Neuron (in vitro differentiated cells): ENCODE measurements at regions not wholly inside any gene's neighbourhood (a gene's known extent, or its start where the extent isn't known, plus 50 kb on each side); places are given as distances from the start of the nearest gene placed in this dataset.
"Not testable (repeated sequence)": the region's sequence is repeated elsewhere in the genome, so short reads cannot be mapped to it uniquely, and the experiment has no call there.

Experiments used
- H2AFZ ChIP-seq: one replicate; pipeline ENCODE4 v1.6.1; 2013; ENCODE audit warnings: low read depth, mild to moderate bottlenecking, inconsistent platforms, low read length, moderate library complexity
- H3K27me3 ChIP-seq: one replicate; pipeline ENCODE4 v1.6.1; 2013; ENCODE audit warnings: low read length; ENCODE audit not compliant: insufficient read depth
- H3K36me3 ChIP-seq: one replicate; pipeline ENCODE4 v1.6.1; 2013; ENCODE audit warnings: low read length; ENCODE audit not compliant: insufficient read depth
- H3K4me1 ChIP-seq: one replicate; pipeline ENCODE4 v1.6.1; 2013; ENCODE audit warnings: low read length; ENCODE audit not compliant: insufficient read depth
- H3K4me3 ChIP-seq: 2 replicates; pipeline ENCODE4 v1.5.1; 2013; ENCODE audit warnings: mild to moderate bottlenecking, low read length, moderate library complexity
- H3K9me3 ChIP-seq: one replicate; pipeline ENCODE4 v1.6.1; 2013; ENCODE audit warnings: low read length

DNA sequence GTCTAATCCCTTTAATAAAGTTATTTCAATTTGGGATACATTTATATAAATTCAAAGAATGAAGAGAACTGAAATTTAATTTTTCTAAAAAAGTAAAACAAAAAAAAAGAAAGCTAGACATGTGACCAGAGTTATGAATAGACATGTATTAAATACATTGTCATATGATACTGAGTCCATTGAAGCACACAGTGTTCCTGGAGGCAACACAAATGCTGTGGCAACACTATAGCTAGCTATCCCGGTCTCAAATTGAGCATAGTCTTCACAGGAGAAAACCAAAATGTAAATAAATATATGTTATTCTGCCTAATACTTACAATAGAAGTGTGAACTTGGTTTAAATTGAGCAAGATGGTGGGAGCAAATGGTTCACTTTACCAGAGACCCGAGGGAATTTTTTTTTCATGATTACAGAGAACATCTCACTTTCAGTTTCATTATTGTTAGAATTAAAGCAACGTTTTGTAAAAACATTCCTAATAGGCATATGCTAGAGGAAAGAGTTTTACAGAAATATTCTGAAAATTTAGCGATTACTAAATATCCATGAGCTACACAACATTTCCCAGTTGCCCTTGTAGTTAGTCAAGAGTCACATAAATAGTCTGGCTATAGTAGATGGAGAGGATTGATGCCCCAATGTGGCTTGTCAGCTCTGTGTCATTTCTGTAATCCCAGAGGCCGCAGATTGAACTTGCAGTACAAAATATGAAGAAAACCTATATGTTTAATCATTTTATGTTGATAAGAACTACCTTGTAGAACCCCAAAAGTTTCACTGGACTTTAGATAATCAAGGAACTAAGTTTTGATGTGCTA, 775.7 kb upstream of the SPRY2 start:
- Histone ChIP-seq H3K27me3 (no peaks in the 10 kb centered on the region), H3K4me3 (no peak overlapping the region), H3K4me1 (no peaks in the 10 kb centered on the region), H3K36me3 (no peaks in the 10 kb centered on the region), H3K9me3 (no peaks in the 10 kb centered on the region), H2AFZ (no peak overlapping the region)

- Histone ChIP-seq H3K4me1 (no peaks in the 10 kb centered on the region), H3K27me3 (no peaks in the 10 kb centered on the region), H3K36me3 (no peaks in the 10 kb centered on the region), H3K4me3 (no peak overlapping the region), H2AFZ (no peak overlapping the region), H3K9me3 (no peaks in the 10 kb centered on the region)
These were observed 768.1 kb upstream of the SPRY2 start for GRCh38 chr13:81109026-81109425.

GRCh38 chr13:81106348-81106747, 765.4 kb upstream of the SPRY2 start:
- H2AFZ ChIP-seq, result no peak overlapping the region
- H3K9me3 ChIP-seq, result no peaks in the 10 kb centered on the region
- no peak overlapping the region for H3K4me3 ChIP-seq
- no peaks in the 10 kb centered on the region for H3K27me3 ChIP-seq
- no peaks in the 10 kb centered on the region for H3K36me3 ChIP-seq
- H3K4me1 ChIP-seq, result no peaks in the 10 kb centered on the region

DNA sequence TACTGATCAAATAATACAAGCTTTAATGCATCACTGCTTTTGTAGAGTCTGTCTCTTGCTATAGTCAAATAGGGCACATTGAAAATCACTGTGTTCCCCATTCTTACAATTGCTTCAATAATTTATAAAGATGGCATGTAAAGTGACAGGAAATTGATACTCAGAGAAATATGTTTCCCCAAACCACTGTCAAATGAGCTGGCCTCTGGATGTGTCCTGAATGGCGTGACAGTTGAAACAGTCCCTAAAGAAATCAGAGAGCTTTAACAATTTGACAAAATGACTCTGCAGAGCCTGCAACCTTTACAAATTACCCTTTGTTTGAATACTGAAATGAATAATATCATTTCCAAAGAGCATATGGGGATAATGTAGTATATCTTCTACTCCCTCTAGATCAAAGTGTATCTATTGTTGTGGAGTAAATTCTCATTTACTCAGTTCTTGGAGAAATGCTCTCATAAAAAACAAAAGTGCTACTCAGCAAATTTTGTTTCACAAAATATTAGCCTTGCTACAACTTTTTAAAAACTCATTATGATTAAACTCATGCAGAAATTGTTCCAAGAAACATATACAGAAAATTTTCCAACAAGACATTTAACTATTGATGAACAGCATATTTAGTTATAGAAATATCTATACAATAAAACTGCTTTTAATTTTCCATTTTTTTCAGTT, 763.2 kb upstream of the SPRY2 start:
- Histone ChIP-seq H3K4me1 (no peaks in the 10 kb centered on the region), H3K27me3 (no peaks in the 10 kb centered on the region), H3K36me3 (no peaks in the 10 kb centered on the region), H3K4me3 (no peak overlapping the region), H2AFZ (peak overlapping the region; percentile 2), H3K9me3 (no peaks in the 10 kb centered on the region)

DNA sequence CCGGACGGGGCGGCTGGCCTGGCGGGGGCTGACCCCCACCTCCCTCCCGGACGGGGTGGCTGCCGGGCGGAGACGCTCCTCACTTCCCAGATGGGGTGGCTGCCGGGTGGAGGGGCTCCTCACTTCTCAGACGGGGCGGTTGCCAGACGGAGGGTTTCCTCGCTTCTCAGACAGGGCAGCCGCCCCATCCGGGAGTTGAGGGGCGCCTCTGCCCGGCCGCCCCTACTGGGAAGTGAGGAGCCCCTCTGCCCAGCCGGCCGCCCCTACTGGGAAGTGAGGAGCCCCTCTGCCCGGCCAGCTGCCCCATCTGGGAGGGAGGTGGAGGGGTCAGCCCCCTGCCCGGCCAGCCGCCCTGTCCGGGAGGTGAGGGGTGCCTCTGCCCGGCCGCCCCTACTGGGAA, 761.1 kb upstream of the SPRY2 start:
- not testable (repeated sequence) for H3K27me3 ChIP-seq, H2AFZ ChIP-seq, H3K36me3 ChIP-seq, H3K9me3 ChIP-seq, H3K4me1 ChIP-seq, H3K4me3 ChIP-seq

GRCh38 chr13:81089371-81090157, 748.6 kb upstream of the SPRY2 start:
- H3K27me3 ChIP-seq, result no peaks in the 10 kb centered on the region
- no peak overlapping the region for H3K4me3 ChIP-seq
- H3K9me3 ChIP-seq, result no peaks in the 10 kb centered on the region
- H2AFZ ChIP-seq, result no peak overlapping the region
- H3K36me3 ChIP-seq, result no peaks in the 10 kb centered on the region
- peaks cover 2% of the 10 kb centered on the region for H3K4me1 ChIP-seq

GRCh38 chr13:81080911-81081454, 740.1 kb upstream of the SPRY2 start:
- H3K9me3 ChIP-seq, result no peaks in the 10 kb centered on the region
- H3K4me1 ChIP-seq, result no peaks in the 10 kb centered on the region
- H3K36me3 ChIP-seq, result no peaks in the 10 kb centered on the region
- no peaks in the 10 kb centered on the region for H3K27me3 ChIP-seq
- H3K4me3 ChIP-seq, result no peak overlapping the region
- no peak overlapping the region for H2AFZ ChIP-seq

GRCh38 chr13:81078048-81078447, 737.1 kb upstream of the SPRY2 start:
- H2AFZ ChIP-seq, result no peak overlapping the region

GRCh38 chr13:81069822-81070221, 728.9 kb upstream of the SPRY2 start:
- not testable (repeated sequence) for H3K9me3 ChIP-seq, H3K36me3 ChIP-seq, H2AFZ ChIP-seq

More at GRCh38 chr13:81078048-81078447, 737.1 kb upstream of the SPRY2 start:
- no peaks in the 10 kb centered on the region for H3K36me3 ChIP-seq
- H3K4me3 ChIP-seq, result no peak overlapping the region
- no peaks in the 10 kb centered on the region for H3K4me1 ChIP-seq
- no peaks in the 10 kb centered on the region for H3K27me3 ChIP-seq
- H3K9me3 ChIP-seq, result no peaks in the 10 kb centered on the region

GRCh38 chr13:81058916-81059290, 718.0 kb upstream of the SPRY2 start:
- Histone ChIP-seq H3K27me3 (no peaks in the 10 kb centered on the region), H3K36me3 (no peaks in the 10 kb centered on the region), H3K9me3 (no peaks in the 10 kb centered on the region), H3K4me1 (no peaks in the 10 kb centered on the region), H2AFZ (no peak overlapping the region), H3K4me3 (no peak overlapping the region)

More at GRCh38 chr13:81069822-81070221, 728.9 kb upstream of the SPRY2 start:
- H3K4me1 ChIP-seq, H3K27me3 ChIP-seq, H3K4me3 ChIP-seq: not testable (repeated sequence)

DNA sequence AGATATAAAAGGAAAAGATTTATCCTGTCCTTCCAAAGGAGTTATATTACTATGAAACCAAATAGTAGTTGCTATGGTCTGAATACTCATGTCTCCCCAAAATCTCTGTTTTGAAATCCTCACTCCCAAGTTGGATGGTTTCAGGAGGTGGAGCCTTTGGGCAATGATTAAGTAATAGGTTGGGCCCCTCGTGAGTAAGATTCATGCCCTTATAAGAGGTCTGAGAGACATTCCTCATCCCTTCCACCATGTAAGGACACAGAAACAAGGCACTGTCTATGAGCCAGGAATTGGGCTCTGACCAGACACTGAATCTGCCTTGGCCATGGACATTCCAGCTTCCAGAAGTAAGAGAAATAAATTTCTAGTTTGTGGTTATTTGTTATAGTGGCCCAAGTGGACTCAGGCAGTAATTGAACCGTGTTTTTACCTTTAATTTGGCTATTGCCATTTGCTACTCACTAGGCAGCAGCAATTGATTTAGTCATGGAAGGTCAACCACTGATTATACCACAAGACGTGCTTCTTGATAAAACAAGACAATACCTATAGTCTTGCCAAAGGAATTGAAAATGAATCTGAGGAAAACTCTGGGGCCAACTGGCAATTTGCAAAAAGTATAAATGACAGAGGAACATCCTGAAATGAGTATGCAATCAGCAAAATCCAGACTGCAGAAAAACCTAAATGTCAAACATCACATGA, 717.4 kb upstream of the SPRY2 start:
- H3K4me3 ChIP-seq, result no peak overlapping the region
- no peak overlapping the region for H2AFZ ChIP-seq
- H3K27me3 ChIP-seq, result no peaks in the 10 kb centered on the region
- H3K9me3 ChIP-seq, result no peaks in the 10 kb centered on the region
- H3K4me1 ChIP-seq, result no peaks in the 10 kb centered on the region
- H3K36me3 ChIP-seq, result no peaks in the 10 kb centered on the region

- no peaks in the 10 kb centered on the region for H3K4me1 ChIP-seq
- H3K27me3 ChIP-seq, result no peaks in the 10 kb centered on the region
- H3K4me3 ChIP-seq, result no peak overlapping the region
- no peaks in the 10 kb centered on the region for H3K9me3 ChIP-seq
- H2AFZ ChIP-seq, result no peak overlapping the region
- H3K36me3 ChIP-seq, result no peaks in the 10 kb centered on the region
These were observed 710.9 kb upstream of the SPRY2 start for GRCh38 chr13:81051873-81052272.
